ENCODE measurements at regions not wholly inside any gene's neighbourhood (a gene's known extent, or its start where the extent isn't known, plus 50 kb on each side); places are given as distances from the start of the nearest gene placed in this dataset.

DNA sequence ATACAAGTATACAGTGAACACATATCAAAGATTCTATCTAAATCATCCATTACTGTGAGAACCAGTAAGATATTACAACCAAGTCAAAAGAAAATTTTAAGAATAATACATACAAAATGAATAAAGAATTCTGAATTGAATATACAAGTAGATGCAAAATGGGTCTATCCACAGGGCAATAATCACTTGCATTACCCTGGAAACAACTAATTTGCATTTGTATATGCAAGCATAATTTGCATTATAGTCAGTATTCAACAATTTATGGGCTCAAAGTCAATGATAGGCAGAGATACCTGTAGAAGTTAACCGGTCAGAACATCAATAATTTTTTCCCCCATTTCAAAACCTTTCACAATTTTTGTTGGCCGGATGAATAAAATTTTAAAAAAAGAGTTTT is 512.2 kb upstream of the ALCAM start:
- TF ChIP-seq EZH2phosphoT487 (IDR thresholded peaks at IDR 0.05) (no peak), CTCF (IDR thresholded peaks at IDR 0.05) (no peak)

Measured in neural progenitor cell (in vitro differentiated cells).